ENCODE measurements at regions not wholly inside any gene's neighbourhood (a gene's known extent, or its start where the extent isn't known, plus 50 kb on each side); places are given as distances from the start of the nearest gene placed in this dataset.

- no peak for DNase-seq
Observed at GRCh38 chr2:858646-859045, 92.0 kb upstream of the SNTG2 start.

GRCh38 chr2:857937-858336 is 92.7 kb upstream of the SNTG2 start:
- DNase-seq, result no peak

GRCh38 chr2:857081-857480 is 93.6 kb upstream of the SNTG2 start:
- DNase-seq, result no peak

GRCh38 chr2:856456-856855 is 94.2 kb upstream of the SNTG2 start:
- no peak for DNase-seq

- DNase-seq, result no peak
Observed at GRCh38 chr2:856041-856440, 94.6 kb upstream of the SNTG2 start.

- no peak for DNase-seq
Observed at GRCh38 chr2:855177-855576, 95.5 kb upstream of the SNTG2 start.

- no peak for DNase-seq
Observed at GRCh38 chr2:854460-854859, 96.2 kb upstream of the SNTG2 start.

GRCh38 chr2:853203-853870 is 97.3 kb upstream of the SNTG2 start:
- no peak for DNase-seq

GRCh38 chr2:852168-852567 is 98.5 kb upstream of the SNTG2 start:
- no peak for DNase-seq

- DNase-seq, result no peak
Observed at GRCh38 chr2:851680-852079, 99.0 kb upstream of the SNTG2 start.

GRCh38 chr2:851078-851477 is 99.6 kb upstream of the SNTG2 start:
- no peak for DNase-seq

- DNase-seq, result no peak
Observed at GRCh38 chr2:850429-850828, 100.2 kb upstream of the SNTG2 start.

GRCh38 chr2:848099-848498 is 102.5 kb upstream of the SNTG2 start:
- no peak for DNase-seq

- DNase-seq, result no peak
Observed at GRCh38 chr2:847669-848068, 103.0 kb upstream of the SNTG2 start.

GRCh38 chr2:844715-845114 is 105.9 kb upstream of the SNTG2 start:
- DNase-seq, result no peak

- no peak for DNase-seq
Observed at GRCh38 chr2:842151-842803, 108.4 kb upstream of the SNTG2 start.

GRCh38 chr2:841036-841435 is 109.6 kb upstream of the SNTG2 start:
- DNase-seq, result no peak

GRCh38 chr2:834233-834632 is 116.4 kb upstream of the SNTG2 start:
- no peak for DNase-seq

GRCh38 chr2:833180-833579 is 117.5 kb upstream of the SNTG2 start:
- DNase-seq, result no peak

GRCh38 chr2:832635-833034 is 118.0 kb upstream of the SNTG2 start:
- DNase-seq, result no peak

- DNase-seq, result no peak
Observed at GRCh38 chr2:831622-832021, 119.0 kb upstream of the SNTG2 start.

- no peak for DNase-seq
Observed at GRCh38 chr2:831225-831536, 119.5 kb upstream of the SNTG2 start.

GRCh38 chr2:830419-831224 is 120.0 kb upstream of the SNTG2 start:
- no peak for DNase-seq

- no peak for DNase-seq
Observed at GRCh38 chr2:829047-829446, 121.6 kb upstream of the SNTG2 start.
